IPS-NIHi11 (cell line): ENCODE measurements at regions not wholly inside any gene's neighbourhood (a gene's known extent, or its start where the extent isn't known, plus 50 kb on each side); places are given as distances from the start of the nearest gene placed in this dataset.
A peak's percentile ranks its signal among the peaks of the same experiment; 100 is the strongest.
"Not testable (repeated sequence)": the region's sequence is repeated elsewhere in the genome, so short reads cannot be mapped to it uniquely, and the experiment has no call there.

Experiments
- DNase-seq: peaks from one replicate; pipeline ENCODE4 v3.0.0; 2012; ENCODE audit warnings: mixed read lengths, low spot score

DNA sequence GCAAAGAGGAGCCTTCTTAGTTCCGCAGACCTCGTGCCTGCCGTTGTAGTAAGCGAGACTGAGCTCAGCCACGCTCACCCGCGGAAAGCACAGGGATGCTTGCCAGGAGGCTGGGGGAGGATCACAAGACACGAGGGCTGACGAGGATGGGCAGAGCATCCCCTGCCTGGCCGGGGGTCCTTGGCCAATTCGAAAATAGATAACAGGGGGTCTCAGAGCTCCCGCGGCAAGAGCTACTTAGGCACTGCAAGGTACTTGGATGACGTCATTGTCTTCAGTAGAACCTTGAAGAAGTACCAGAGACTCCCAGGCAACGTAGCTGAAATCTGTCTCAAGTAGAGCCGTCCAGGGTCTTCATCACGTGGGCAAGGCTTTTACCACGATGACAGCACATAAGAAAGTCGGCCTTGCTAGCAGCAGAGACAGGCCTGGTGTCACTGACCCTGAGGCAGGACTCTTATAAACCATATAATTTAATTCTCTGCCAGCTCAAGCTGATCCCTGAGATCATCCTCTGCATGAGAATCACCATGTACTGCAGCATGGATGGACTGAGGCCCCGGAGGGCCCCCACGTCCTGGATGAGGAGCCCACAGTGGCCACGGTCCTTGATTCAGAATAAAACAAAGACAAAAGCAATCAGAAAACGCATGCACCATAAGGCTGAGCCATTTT is 81.9 kb downstream of the TMEM18 start:
- DNase-seq: no peak

DNA sequence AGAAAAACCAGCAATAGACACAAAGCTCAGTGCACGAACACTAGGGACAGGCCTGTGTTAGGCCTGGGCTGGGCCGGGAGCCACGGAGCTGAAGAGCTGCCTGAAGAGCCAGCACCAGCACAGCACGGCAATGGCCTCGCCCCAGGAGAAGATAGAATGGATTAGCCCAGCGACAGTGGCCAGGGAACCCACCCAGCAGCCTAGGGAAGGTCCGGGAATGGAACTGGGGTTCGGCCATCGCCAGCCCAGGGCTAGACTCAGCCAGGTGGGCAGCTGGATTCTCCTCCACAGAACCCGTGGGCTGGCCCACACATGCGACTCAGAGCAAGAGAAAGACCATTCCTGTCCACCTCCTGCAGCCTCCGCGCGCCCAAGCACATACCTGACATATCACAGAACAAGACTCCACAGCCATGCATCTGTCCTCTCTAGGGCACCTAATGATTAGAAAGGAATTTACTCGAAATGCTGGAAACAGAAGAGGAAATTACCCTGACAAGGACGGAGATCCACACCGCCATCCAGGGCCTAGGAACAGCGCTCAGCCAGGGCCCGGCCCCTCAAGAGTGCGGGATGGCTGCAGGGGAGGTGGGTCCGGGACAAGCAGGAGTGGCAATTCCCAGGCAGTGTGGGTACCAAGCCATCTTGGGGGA is 82.8 kb downstream of the TMEM18 start:
- DNase-seq: no peak

DNA sequence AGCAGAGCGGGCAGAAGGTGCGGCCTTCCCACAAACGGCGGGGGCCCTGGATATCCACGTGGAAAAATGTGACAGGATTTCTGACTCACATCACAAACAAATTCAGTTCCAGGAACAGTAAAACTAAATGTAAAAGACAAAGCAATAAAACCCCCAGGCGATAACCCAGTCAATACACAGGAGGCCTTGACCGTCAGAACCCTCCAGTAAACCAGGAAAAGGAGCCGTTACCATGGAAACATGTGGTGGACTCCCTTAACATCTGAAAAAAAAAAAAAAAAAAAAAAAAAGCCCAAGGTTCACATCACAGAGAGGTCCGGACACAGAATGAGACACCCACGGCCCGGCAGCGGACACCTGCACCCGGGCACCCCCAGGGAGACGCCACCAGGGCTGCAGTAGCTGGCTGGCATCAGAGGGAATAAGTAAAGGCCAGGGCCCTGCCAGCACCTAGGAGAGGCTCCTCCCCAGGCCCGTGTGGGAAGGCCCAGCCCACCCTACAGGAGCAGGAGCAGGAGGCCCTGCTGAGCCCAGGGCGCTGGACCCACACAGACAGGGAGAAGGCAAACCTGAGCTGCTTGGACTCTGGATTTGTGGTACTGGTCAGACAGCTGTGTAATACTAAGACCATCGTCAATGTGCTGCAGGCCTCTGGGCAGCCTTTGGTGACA is 83.7 kb downstream of the TMEM18 start:
- no peak for DNase-seq

DNA sequence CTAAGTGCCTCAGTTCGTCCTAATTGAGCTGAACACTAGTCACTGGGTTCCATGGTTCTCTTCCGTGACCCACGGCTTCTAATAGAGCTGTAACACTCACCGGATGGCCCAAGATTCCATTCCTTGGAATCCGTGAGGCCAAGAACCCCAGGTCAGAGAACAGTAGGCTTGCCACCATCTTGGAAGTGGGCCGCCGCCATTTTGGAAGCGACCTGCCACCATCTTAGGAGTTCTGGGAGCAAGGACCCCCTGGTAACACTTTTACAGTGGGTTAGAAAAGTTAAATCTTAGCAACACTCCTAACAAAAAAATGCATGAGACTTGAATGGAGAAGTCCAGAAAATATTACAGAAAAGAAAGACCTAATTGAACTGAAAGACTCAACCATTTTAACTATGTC is 84.5 kb downstream of the TMEM18 start:
- no peak for DNase-seq

DNA sequence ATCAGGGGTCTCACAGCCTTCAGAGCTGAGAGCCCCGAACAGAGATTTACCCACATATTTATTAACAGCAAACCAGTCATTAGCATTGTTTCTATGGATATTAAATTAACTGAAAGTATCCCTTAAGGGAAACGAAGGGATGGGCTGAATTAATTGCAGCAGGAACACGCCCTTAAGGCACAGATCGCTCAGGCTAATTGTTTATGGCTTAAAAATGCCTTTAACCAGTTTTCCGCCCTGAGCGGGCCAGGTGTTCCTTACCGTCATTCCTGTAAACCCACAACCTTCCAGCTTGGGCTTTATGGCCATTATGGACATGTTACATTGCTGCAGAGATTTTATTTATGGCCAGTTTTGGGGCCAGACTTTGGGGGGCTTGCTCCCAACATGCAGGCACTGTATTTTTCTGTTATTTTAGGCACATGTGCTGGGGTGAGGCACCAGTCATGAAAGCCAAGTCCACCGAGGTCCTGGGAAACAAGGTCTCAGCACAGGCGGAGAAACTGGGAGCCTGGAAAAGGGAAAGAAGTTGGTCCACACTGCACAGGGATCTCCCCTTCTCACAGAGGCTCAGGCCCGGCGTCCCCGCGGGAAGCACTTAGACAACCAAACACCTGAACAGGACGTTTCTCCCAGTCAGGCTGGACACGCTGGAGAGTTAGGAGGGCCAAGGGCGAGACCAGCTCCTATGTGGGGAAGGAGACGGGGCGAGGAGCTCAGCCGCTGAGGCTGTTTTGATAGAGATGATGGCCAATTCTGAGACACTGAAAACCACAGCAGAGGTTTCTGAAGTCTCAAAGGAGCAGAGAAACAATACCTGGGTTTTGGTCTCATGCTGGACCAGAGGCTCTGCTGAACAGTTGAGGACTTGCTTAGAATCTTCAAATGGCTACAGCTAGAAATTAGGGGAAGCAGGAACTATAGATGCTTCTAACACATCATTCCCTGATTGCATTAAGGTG is 86.7 kb downstream of the TMEM18 start:
- DNase-seq: no peak

DNA sequence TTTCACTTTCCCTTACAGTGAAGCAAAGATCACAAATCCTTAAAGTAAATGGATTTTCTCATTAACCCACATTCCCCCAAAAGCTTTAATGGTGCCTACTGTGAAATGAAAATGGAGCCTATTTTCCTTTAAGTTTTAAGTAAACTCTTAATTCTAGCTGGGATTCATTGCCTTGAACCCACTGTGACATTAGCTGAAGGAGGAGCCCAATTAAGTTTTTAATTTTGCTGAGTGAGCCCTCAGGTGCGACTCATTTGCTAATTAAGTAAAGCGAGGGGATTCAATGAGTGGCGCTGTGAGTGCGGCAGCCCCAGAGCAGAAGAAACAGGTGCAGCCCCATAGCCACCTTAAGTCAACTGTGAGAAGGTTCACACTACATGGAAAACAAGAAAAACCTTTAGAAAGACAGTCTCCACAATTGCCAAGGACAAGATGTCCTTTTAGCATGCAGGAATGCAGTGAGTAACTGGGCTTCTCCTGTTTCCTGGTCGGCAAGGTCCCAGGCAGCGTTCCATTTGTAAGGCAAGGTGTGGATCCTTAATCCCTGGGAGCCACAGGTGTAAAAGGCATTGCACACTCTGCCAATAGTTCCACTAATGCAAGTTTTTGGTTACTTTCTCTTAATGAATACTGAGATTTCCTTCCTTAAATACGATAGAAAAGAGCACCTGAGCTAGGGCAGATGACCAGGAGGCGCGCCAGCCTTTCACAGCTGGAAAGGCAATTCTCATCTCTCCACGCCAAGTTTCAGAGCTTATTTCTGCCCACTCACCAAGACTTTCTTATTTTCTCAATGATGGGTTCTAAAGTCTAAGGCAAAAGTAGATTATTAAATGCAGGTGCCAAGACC is 87.7 kb downstream of the TMEM18 start:
- no peak for DNase-seq

DNA sequence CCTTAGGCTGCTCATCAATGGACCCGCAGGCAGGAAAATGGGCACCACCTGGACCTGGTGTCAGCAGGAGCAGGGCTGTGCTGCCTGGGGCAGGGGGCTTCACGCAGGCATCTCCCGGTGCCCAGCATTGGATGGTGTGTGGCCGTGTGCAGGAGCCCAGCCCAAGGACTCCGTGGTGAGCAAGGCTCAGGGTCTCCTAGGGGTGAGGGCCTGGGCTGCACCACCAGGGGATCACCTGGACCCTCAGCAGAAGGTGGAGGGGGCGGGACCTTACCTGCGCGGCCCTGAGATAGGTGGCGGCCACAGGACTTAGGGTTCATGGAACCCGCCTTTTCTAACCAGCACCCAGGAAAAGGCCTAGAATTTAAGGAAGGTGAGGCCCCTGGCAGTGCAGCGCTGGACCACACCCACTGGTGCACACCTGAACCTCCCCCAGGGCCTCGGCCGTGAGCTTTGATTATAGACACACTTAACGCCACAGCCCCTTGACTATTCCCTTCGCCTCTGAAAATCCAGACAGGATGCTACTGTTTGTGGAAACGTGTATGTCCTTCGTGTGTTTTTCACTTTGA is 89.0 kb downstream of the TMEM18 start:
- DNase-seq: no peak

DNA sequence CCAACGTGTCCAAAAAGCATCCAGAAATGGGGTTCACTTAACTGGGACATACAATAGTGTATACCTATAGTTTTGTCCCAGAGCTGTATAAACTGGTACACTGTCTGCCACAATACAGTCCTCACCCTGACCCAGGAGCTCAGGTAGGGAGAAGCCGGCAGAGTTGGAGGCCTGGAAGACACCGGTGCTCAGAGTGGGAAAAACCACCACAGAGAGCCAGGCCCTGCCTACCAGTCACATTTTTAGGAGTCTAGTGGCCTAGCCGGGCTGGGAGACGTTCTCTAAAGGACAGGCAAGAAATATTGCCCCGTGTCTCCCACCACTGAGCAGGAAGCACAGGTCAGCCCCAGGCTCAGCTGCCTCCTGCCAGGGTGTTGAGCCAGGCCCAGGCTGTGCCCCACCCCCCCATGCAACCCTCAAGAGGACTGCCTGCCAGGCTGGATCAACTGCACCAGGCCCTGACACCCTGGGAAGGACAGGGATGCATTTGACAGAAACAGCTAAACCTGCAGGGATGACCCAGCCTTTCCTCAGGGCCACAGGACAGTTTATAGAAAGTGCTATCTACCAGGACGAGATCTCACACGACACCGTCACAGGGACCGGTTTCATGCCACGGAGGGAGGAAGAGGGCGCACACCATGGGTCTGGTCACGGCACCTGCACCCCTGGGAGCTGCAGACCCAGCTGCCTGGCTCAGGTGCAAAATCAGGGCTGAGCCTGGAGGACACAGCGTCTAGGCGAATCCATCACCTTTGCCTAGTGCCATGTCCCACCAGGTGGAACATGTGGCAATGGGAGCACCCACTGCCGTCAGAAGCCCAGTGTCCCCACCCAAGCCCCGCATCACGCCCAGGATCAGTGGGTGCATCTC is 89.9 kb downstream of the TMEM18 start:
- DNase-seq: no peak

DNA sequence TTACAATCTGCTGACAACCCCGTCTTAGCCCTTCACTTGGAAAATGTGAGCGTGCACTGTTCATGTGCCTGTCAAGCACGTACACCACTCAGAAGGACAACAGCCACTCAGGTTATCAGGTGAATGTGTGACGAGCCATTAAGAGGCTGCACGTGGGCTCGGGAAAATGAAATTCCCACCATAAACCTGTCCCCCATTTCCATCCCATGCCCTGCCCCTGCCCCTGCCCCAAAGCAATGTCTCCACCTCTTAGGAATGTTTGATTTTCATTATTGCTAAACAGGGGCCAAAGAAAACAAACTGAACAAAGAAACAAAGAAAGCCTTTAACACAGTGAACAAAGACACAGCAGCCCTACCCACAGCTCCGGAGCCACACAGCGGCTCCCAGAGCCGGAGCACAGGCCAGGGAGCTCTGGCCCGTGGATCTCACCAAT is 90.5 kb downstream of the TMEM18 start:
- no peak for DNase-seq

DNA sequence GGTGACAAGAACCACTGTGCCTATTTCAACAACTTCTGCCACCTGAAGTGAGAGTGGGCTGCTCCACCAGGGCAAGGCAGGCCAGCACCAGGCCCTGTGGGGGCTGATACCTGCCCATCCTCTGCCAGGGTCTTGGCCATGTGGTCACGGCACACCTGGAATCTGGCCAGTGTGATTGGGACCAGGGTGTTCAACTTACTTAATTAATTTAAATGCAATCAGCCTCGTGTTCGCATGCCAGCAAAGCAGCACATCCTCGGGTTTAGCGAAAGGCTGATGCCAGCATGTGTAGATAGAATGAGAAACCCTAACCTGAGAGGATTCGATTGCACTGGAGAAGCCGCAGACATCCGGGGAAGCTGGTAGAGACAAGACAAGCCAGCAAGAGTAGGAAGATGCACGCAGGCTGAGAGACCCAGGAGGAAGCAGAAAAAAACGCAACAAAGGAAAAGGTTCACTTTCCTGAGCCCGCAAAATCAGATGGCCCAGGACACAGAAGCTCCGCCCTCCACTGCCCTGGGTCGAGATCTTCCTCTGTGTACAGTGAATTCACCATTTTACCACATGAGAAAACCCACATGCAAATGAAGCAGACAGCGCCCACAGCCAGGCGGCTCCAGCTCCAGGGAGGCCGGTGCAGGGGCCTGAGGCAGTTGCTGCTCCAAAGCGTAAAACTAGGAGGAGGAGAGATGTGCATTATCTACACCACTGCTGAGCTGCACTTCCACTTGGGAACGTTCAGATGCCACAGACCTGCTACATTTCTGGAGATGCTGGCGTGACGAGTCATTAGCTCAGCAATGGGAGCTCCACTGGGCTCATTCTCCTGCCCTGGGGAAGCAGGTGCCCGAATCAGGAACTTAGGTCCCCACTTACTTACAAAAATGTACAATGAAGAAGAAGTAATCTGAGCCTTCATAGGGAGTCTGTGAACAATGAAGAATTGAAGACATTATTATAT is 92.1 kb downstream of the TMEM18 start:
- no peak for DNase-seq

DNA sequence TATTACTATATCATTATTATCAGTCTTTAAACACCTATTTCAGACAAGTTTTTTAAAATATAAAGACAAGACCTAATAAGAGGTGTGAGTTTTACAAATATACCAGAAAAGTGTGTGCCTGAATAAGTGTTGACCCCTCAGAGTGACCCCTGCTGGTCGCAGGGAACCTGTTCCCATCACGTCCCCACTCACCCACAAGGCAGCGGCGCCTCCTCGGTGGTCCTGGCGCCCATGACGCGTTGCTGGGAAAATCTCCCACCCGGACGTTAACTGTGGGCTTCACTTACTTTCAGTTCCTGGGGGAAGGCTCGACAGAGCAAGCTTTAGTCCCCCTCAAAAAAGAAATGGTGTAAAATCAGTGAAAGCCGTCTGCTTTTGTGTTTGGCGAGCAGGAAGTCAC is 93.5 kb downstream of the TMEM18 start:
- peak; percentile 38 for DNase-seq

DNA sequence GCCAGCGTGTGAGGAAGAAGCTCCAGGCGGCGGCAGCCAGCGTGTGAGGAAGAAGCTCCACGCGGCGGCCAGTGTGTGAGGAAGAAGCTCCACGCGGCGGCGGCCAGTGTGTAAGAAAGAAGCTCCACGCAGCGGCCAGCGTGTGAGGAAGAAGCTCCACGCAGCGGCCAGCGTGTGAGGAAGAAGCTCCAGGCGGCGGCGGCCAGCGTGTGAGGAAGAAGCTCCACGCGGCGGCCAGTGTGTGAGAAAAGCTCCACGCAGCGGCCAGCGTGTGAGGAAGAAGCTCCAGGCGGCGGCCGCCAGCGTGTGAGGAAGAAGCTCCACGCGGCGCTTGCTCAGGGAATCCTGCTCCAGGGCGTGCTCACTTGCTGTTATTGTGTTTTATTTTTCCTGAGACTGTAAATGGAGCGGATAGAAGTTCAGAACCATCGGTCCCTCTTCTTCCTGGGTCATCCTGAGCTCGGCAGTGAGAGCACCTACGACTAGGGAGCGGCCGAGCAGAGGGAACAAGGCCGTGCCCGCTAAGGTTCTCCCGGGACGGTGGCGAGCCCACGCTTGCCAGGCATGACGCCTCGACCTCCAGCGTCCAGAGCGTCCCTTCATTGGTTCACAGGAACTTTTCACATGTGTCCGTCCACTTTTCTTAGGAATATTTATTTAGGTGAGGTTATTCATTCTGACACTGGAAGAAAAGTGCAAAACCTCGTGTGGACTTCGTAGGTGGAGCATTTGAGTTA is 94.2 kb downstream of the TMEM18 start:
- no peak for DNase-seq

DNA sequence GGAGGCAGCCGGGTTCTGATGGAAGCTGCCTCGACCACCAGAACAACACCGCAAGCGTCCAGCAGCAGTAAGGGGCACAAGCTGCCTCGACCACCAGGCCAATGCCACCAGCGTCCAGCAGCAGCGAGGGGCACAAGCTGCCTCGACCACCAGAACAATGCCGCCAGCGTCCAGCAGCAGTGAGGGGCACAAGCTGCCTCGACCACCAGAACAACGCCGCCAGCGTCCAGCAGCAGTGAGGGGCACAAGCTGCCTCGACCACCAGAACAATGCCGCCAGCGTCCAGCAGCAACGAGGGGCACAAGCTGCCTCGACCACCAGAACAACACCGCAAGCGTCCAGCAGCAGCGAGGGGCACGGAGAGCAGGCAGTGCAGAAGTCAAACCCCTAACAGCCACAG is 94.9 kb downstream of the TMEM18 start:
- DNase-seq: not testable (repeated sequence)

DNA sequence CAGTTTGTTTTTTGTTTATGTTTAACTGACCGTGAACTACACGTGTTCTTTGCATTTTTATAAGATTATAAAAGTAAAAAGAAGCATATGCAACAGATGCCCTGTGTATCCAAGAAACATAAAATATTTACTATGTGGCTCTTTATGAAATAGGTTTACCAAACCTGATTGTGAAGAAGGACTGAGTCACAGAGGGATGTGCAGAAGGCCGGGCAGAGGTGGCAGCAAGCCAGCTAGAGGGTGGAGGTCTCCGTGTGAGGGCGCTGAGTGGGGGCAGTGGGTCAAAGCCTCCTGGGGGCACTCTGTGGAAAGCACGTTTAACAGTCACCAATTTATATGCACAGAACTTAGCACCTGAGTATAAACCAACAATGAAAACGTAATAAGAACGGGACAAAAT is 97.2 kb downstream of the TMEM18 start:
- no peak for DNase-seq

DNA sequence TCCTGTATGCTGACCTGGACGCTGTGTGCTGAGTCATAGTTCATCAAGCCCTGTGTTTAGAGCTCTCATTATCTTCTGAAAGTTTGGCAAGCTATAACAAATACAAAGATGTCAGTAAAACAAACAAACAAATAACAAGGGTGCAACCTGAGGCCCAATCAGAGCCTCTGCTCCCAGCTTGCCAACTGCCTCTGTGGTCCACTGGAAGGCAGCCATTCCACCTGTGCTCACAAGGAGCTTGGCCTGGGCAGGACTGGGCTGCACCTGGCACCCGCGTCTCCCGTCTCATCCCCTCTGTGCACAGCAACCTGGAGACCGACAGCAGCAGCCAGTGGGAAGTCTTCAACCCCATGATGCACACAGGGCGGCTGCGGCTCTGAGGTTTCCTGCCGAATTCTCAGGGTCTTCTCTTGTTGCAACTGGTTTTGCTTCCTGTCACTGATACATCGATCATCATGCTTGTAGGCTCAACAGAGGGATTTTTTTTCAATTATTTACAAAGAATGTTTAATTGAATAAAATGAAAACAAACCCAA is 97.8 kb downstream of the TMEM18 start:
- DNase-seq: no peak

DNA sequence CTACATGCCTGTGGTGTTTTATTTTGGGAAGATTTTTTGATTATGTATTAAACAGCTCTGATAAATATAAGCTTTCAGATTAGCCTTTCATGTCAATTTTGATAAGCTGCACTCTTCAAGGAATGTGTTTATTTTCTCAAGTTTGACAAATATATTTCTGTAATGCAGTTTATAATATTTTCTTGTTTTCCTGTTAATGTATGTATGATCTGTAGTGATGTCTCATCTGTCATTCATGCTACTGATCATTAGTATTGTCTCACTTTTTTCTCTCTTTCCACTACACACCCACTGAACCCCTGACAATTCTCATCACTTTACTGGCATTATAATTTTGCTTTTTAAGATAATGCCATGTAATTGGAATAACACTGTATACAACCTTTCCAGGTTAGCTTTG is 100.9 kb downstream of the TMEM18 start:
- DNase-seq: no peak

DNA sequence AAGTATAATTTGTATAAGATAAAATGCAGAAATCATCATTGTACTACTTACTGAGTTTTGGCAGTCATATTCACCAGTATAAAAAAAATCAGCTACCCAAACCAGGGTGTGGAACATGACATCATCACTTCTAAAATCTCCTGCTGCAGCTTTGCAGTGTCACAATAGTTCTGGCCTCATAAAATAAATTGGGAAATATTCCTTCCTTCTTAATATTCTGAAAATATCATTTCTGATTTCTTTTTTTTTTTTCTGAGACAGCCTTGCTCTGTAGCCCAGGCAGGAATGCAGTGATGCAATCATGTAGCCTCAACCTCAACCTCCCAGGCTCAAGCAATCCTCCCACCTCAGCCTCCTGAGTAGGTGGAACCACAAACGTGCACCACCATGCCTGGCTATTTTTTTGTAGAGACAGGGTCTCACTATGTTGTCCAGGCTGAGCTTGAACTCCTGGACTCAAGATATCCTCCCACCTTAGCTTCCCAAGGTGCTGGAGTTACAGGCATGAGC is 101.4 kb downstream of the TMEM18 start:
- DNase-seq: no peak
